ENCODE measurements at regions not wholly inside any gene's neighbourhood (a gene's known extent, or its start where the extent isn't known, plus 50 kb on each side); places are given as distances from the start of the nearest gene placed in this dataset.

GRCh38 chr7:117973975-117974374, 100.7 kb upstream of the CTTNBP2 start:
- no peak for DNase-seq

- DNase-seq: no peak
Measured at GRCh38 chr7:117974891-117975290, 101.7 kb upstream of the CTTNBP2 start.

GRCh38 chr7:117975476-117975875, 102.2 kb upstream of the CTTNBP2 start:
- DNase-seq: no peak

- no peak for DNase-seq
Measured at GRCh38 chr7:117979954-117980497, 106.8 kb upstream of the CTTNBP2 start.

GRCh38 chr7:117982071-117983055, 109.1 kb upstream of the CTTNBP2 start:
- peak in 2 of 4 experiments; percentile 16 to 21 for DNase-seq

- no peak for DNase-seq
Measured at GRCh38 chr7:117986645-117987269, 113.5 kb upstream of the CTTNBP2 start.

- DNase-seq: no peak
Measured at GRCh38 chr7:117990834-117991233, 117.6 kb upstream of the CTTNBP2 start.

GRCh38 chr7:117992635-117993376, 119.6 kb upstream of the CTTNBP2 start:
- no peak for DNase-seq

GRCh38 chr7:117993377-117994003, 120.2 kb upstream of the CTTNBP2 start:
- peak; percentile 19 to 40 (median 36) for DNase-seq

GRCh38 chr7:117995850-117996650, 122.8 kb upstream of the CTTNBP2 start:
- peak in 2 of 4 experiments; percentile 1 to 3 for DNase-seq

- DNase-seq: no peak
Measured at GRCh38 chr7:117997862-117998825, 124.9 kb upstream of the CTTNBP2 start.

- DNase-seq: no peak
Measured at GRCh38 chr7:118000480-118001202, 127.4 kb upstream of the CTTNBP2 start.

- DNase-seq: peak in 3 of 4 experiments; percentile 2 to 15 (median 10)
Measured at GRCh38 chr7:118003476-118003875, 130.2 kb upstream of the CTTNBP2 start.

- DNase-seq: no peak
Measured at GRCh38 chr7:118005026-118005425, 131.8 kb upstream of the CTTNBP2 start.

GRCh38 chr7:118006979-118007378, 133.7 kb upstream of the CTTNBP2 start:
- DNase-seq: no peak

GRCh38 chr7:118009419-118009818, 136.2 kb upstream of the CTTNBP2 start:
- DNase-seq: no peak

GRCh38 chr7:118011652-118012051, 138.4 kb upstream of the CTTNBP2 start:
- no peak for DNase-seq

GRCh38 chr7:118013252-118014010, 140.2 kb upstream of the CTTNBP2 start:
- no peak for DNase-seq

GRCh38 chr7:118022546-118022945, 149.3 kb upstream of the CTTNBP2 start:
- no peak for DNase-seq
